ENCODE measurements at regions not wholly inside any gene's neighbourhood (a gene's known extent, or its start where the extent isn't known, plus 50 kb on each side); places are given as distances from the start of the nearest gene placed in this dataset.

GRCh38 chr3:87053553-87053952 is 62.6 kb upstream of the VGLL3 start:
- no peak for DNase-seq
- ChIA-PET CTCF (no interaction called here), POLR2A (no interaction called here)
- H4K20me1 ChIP-seq (ENCODE audit: insufficient read depth) = no peaks in the 10 kb centered on the region
- no peaks in the 10 kb centered on the region for H3K9me3 ChIP-seq
- H3K27ac ChIP-seq (ENCODE audit: low read depth in 2 of 2, low read length in 1 of 2) = no peak overlapping the region
- H3F3A ChIP-seq (replicated peaks; ENCODE audit: insufficient read depth) = no peaks in the 10 kb centered on the region
- no peak overlapping the region for H3K9ac ChIP-seq
- no peaks in the 10 kb centered on the region; the same call in 1 of the 2 replicates for H3K27me3 ChIP-seq (ENCODE audit: insufficient read depth)
- TF ChIP-seq MAX (IDR thresholded peaks at IDR 0.05; ENCODE audit: low read depth) (no peak), MXI1 (IDR thresholded peaks at IDR 0.05; ENCODE audit: low read depth, low read length) (no peak), PBX3 (IDR thresholded peaks at IDR 0.05) (no peak), SIN3A (IDR thresholded peaks at IDR 0.05; ENCODE audit: borderline replicate concordance, low read depth, low read length) (no peak), USF1 (IDR thresholded peaks at IDR 0.05; ENCODE audit: borderline replicate concordance, low read depth) (no peak)
- no peaks in the 10 kb centered on the region for H3K79me2 ChIP-seq (ENCODE audit: insufficient read depth)
- no peaks in the 10 kb centered on the region for H3K36me3 ChIP-seq (replicated peaks in 1 of 2; ENCODE audit: control insufficient read depth in 1 of 2, insufficient read depth in 2 of 2, low read length in 1 of 2)
- no peak overlapping the region for H2AFZ ChIP-seq (ENCODE audit: low read depth)
- H3K4me1 ChIP-seq (ENCODE audit: control insufficient read depth in 1 of 2, insufficient read depth in 2 of 2, low read depth in 1 of 2, low read length in 1 of 2) = no peaks in the 10 kb centered on the region
- no peak overlapping the region for H3K4me2 ChIP-seq
- no peaks in the 10 kb centered on the region for H3K9me2 ChIP-seq
- H3K4me3 ChIP-seq (ENCODE audit: low read depth in 2 of 2, low read length in 1 of 2) = no peak overlapping the region

GRCh38 chr3:87052499-87053260 is 61.7 kb upstream of the VGLL3 start:
- H3K27me3 ChIP-seq (ENCODE audit: insufficient read depth) = no peaks in the 10 kb centered on the region; the same call in 1 of the 2 replicates
- no peak overlapping the region for H3K4me2 ChIP-seq
- no peaks in the 10 kb centered on the region for H3K9me2 ChIP-seq
- H2AFZ ChIP-seq (ENCODE audit: low read depth) = no peak overlapping the region
- no peaks in the 10 kb centered on the region for H3K79me2 ChIP-seq (ENCODE audit: insufficient read depth)
- POLR2A ChIA-PET = no interaction called here
- CTCF ChIA-PET = interaction anchor here (0.6 to 1.2 kb wide), 2 partner anchors 14 to 278 kb away, joined by 3 read pairs; no protein-coding TSS in a partner anchor
- no peak overlapping the region for H3K4me3 ChIP-seq (ENCODE audit: low read depth in 2 of 2, low read length in 1 of 2)
- H3K36me3 ChIP-seq (replicated peaks in 1 of 2; ENCODE audit: control insufficient read depth in 1 of 2, insufficient read depth in 2 of 2, low read length in 1 of 2) = no peaks in the 10 kb centered on the region
- 43% methylated on average over 37 of the region's 37 CpGs for WGBS (ENCODE audit: low lambda C conversion rate)
- no peak for TF ChIP-seq SMC3 (IDR thresholded peaks at IDR 0.05; ENCODE audit: low read depth, low read length)
- no peak for TF ChIP-seq USF1 (IDR thresholded peaks at IDR 0.05; ENCODE audit: borderline replicate concordance, low read depth)
- no peak for TF ChIP-seq FOXJ3 (CRISPR knock-in tag; IDR thresholded peaks at IDR 0.05)
- TF ChIP-seq IRF3 (IDR thresholded peaks at IDR 0.05; ENCODE audit: low read depth, low read length) = no peak
- TF ChIP-seq MAX (IDR thresholded peaks at IDR 0.05; ENCODE audit: low read depth) = no peak
- no peak for TF ChIP-seq USF2 (IDR thresholded peaks at IDR 0.05; ENCODE audit: borderline replicate concordance, low read depth, low read length)
- TF ChIP-seq RCOR1 (IDR thresholded peaks at IDR 0.05; ENCODE audit: low read length) = no peak
- TF ChIP-seq CTCF (IDR thresholded peaks at IDR 0.05) = no peak
- no peak for TF ChIP-seq POLR2AphosphoS5 (IDR thresholded peaks at IDR 0.05; ENCODE audit: low read depth, low read length)
- TF ChIP-seq RXRA (IDR thresholded peaks at IDR 0.05; ENCODE audit: borderline replicate concordance, low read depth) = no peak
- no peaks in the 10 kb centered on the region for H3K4me1 ChIP-seq (ENCODE audit: control insufficient read depth in 1 of 2, insufficient read depth in 2 of 2, low read depth in 1 of 2, low read length in 1 of 2)
- DNase-seq = no peak
- H3K9me3 ChIP-seq = no peaks in the 10 kb centered on the region
- H3K9ac ChIP-seq = no peak overlapping the region
- no peak overlapping the region for H3K27ac ChIP-seq (ENCODE audit: low read depth in 2 of 2, low read length in 1 of 2)
- H3F3A ChIP-seq (replicated peaks; ENCODE audit: insufficient read depth) = no peaks in the 10 kb centered on the region
- no peaks in the 10 kb centered on the region for H4K20me1 ChIP-seq (ENCODE audit: insufficient read depth)

Measured in SK-N-SH (cell line).